ENCODE measurements at regions not wholly inside any gene's neighbourhood (a gene's known extent, or its start where the extent isn't known, plus 50 kb on each side); places are given as distances from the start of the nearest gene placed in this dataset.

- BruUV-seq (replicated peaks), result no TSS peak
- dilution Hi-C loops (cut with MboI; ENCODE audit: extremely low pct_ligation_motif_present, low sequenced_read_pairs) (no loop called here), intact Hi-C loops (cut with micrococcal nuclease) (no loop called here)
- H3K9me3 ChIP-seq (replicated peaks; ENCODE audit: control insufficient read depth, insufficient read depth, low read length), result no peaks in the 10 kb centered on the region
- no peaks in the 10 kb centered on the region for H3K36me3 ChIP-seq (ENCODE audit: control insufficient read depth in 2 of 2, extremely low read depth in 1 of 2, insufficient read depth in 2 of 2, low read length in 2 of 2)
- H3K9me1 ChIP-seq (replicated peaks; ENCODE audit: control insufficient read depth, extremely low read depth, insufficient read depth, low read length), result no peaks in the 10 kb centered on the region
- no peaks in the 10 kb centered on the region for H3K79me2 ChIP-seq (ENCODE audit: control insufficient read depth, insufficient read depth, low read length)
- CTCF ChIA-PET, result interaction anchor here (1.7 kb wide), 1 partner anchor 14 kb away, joined by 5 read pairs; no protein-coding TSS in a partner anchor
- POLR2A ChIA-PET, result no interaction called here
- H3K9ac ChIP-seq (replicated peaks; ENCODE audit: extremely low read depth, insufficient read depth, low read length), result no peak overlapping the region
- no peaks in the 10 kb centered on the region for H4K20me1 ChIP-seq (replicated peaks; ENCODE audit: control insufficient read depth, extremely low read depth, insufficient read depth, low read length)
- H3K27me3 ChIP-seq (ENCODE audit: control insufficient read depth in 2 of 2, insufficient read depth in 2 of 2, low read length in 2 of 2), result no peaks in the 10 kb centered on the region
- TF ChIP-seq MYC (IDR thresholded peaks at IDR 0.05; ENCODE audit: low read depth, low read length) (no peak), MAX (IDR thresholded peaks at IDR 0.05; ENCODE audit: insufficient read depth, insufficient read length) (no peak), GATA2 (IDR thresholded peaks at IDR 0.05; ENCODE audit: insufficient read depth, insufficient read length, low read depth, low read length) (no peak), JUN (IDR thresholded peaks at IDR 0.05; ENCODE audit: borderline replicate concordance, insufficient read depth, insufficient read length, low read depth) (no peak), POLR2AphosphoS5 (IDR thresholded peaks at IDR 0.05; ENCODE audit: insufficient read depth, low read depth, low read length) (no peak), FOS (IDR thresholded peaks at IDR 0.05; ENCODE audit: borderline replicate concordance, insufficient read depth, low read length) (no peak), POLR2A (IDR thresholded peaks at IDR 0.05; ENCODE audit: low read depth, low read length) (no peak), CTCF (IDR thresholded peaks at IDR 0.05; ENCODE audit: extremely low read depth in 1 of 2, insufficient read depth in 1 of 2, low read depth in 1 of 2, low read length in 2 of 2) (no peak)
- FAIRE-seq (no peak), DNase-seq (ENCODE audit: low read depth, low spot score) (no peak)
- no peak overlapping the region for H2AFZ ChIP-seq (ENCODE audit: low read depth, low read length)
- H3K4me3 ChIP-seq (replicated peaks in 1 of 3; ENCODE audit: insufficient read depth in 1 of 3, low read depth in 1 of 3, low read length in 3 of 3), result no peak overlapping the region
- no peak overlapping the region for H3K4me2 ChIP-seq (ENCODE audit: insufficient read depth, low read length)
- no peak overlapping the region for H3K27ac ChIP-seq (ENCODE audit: insufficient read depth, low read depth, low read length)
- no peaks in the 10 kb centered on the region for H3K4me1 ChIP-seq (ENCODE audit: control insufficient read depth, extremely low read depth, insufficient read depth, low read length)
Observed at GRCh38 chr4:106425576-106425975, 57.0 kb upstream of the GIMD1 start.

Measured in endothelial cell of umbilical vein (primary cell).